ENCODE measurements at regions not wholly inside any gene's neighbourhood (a gene's known extent, or its start where the extent isn't known, plus 50 kb on each side); places are given as distances from the start of the nearest gene placed in this dataset.

GRCh38 chr14:80446356-80446755 is 235.1 kb upstream of the DIO2 start:
- no peak for TF ChIP-seq CTCF (conservative IDR thresholded peaks at IDR 0.05; ENCODE audit: low read depth, low read length)
- TF ChIP-seq EZH2 (IDR thresholded peaks at IDR 0.05; ENCODE audit: borderline replicate concordance, low read depth, low read length, poor library complexity, severe bottlenecking) = no peak
